ENCODE measurements at regions not wholly inside any gene's neighbourhood (a gene's known extent, or its start where the extent isn't known, plus 50 kb on each side); places are given as distances from the start of the nearest gene placed in this dataset.

- H3K27me3 ChIP-seq = no peaks in the 10 kb centered on the region
- H3K27ac ChIP-seq = no peak overlapping the region
- TF ChIP-seq, protein P1, sequence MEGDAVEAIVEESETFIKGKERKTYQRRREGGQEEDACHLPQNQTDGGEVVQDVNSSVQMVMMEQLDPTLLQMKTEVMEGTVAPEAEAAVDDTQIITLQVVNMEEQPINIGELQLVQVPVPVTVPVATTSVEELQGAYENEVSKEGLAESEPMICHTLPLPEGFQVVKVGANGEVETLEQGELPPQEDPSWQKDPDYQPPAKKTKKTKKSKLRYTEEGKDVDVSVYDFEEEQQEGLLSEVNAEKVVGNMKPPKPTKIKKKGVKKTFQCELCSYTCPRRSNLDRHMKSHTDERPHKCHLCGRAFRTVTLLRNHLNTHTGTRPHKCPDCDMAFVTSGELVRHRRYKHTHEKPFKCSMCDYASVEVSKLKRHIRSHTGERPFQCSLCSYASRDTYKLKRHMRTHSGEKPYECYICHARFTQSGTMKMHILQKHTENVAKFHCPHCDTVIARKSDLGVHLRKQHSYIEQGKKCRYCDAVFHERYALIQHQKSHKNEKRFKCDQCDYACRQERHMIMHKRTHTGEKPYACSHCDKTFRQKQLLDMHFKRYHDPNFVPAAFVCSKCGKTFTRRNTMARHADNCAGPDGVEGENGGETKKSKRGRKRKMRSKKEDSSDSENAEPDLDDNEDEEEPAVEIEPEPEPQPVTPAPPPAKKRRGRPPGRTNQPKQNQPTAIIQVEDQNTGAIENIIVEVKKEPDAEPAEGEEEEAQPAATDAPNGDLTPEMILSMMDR (IDR thresholded peaks at IDR 0.05) = no peak
- TF ChIP-seq POLR2AphosphoS5 (IDR thresholded peaks at IDR 0.05) (no peak), POLR2A (IDR thresholded peaks at IDR 0.05) (no peak), EP300 (IDR thresholded peaks at IDR 0.05) (no peak)
- H3K4me3 ChIP-seq = no peak overlapping the region
- H3K36me3 ChIP-seq = no peaks in the 10 kb centered on the region
- no peak for DNase-seq
- 81 to 92% methylated on average over 4 of the region's 4 CpGs for WGBS, 2 donors
- H3K4me1 ChIP-seq = no peaks in the 10 kb centered on the region
- ATAC-seq (ENCODE audit: low FRiP score in 2 of 2) = no peak
- peaks cover 0 to 7% (median 0%) of the 10 kb centered on the region in 4 donors for H3K9me3 ChIP-seq
Observed at GRCh38 chr3:158882445-158882844, 80.6 kb downstream of the MFSD1 start.

DNA sequence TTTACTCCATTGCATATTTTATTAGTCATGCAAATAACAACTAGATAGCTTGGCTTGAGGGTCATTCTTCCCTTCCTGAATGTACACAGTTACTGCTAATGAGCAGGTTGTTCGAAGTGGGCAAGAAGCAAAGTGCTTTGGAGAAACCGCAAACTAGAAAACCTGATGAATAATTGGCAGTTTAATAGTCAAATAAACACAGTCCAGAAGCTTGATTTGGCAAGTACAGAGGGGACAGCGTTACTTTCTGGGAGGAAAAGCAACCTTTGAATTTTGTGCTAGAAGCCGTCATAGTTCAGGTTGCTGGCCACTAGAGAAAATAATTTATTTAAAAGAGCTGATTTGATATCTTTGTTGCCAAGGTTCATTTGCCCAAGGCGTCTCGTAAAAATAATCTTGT is 94.9 kb downstream of the MFSD1 start:
- no peaks in the 10 kb centered on the region for H3K36me3 ChIP-seq
- no peak overlapping the region for H3K4me3 ChIP-seq
- WGBS, 2 donors = 77 to 80% methylated on average over 6 of the region's 6 CpGs
- H3K4me1 ChIP-seq = no peaks in the 10 kb centered on the region
- no peaks in the 10 kb centered on the region for H3K27me3 ChIP-seq
- ATAC-seq (ENCODE audit: low FRiP score in 2 of 2) = no peak
- no peak overlapping the region for H3K27ac ChIP-seq
- TF ChIP-seq POLR2A (IDR thresholded peaks at IDR 0.05) = no peak
- TF ChIP-seq, protein P1 (IDR thresholded peaks at IDR 0.05) = no peak
- TF ChIP-seq EP300 (IDR thresholded peaks at IDR 0.05) = no peak
- TF ChIP-seq POLR2AphosphoS5 (IDR thresholded peaks at IDR 0.05) = no peak
- no peaks in the 10 kb centered on the region for H3K9me3 ChIP-seq
- DNase-seq = no peak

GRCh38 chr3:158906749-158907148 is 104.9 kb downstream of the MFSD1 start:
- H3K27ac ChIP-seq = no peak overlapping the region
- no peak for DNase-seq
- no peaks in the 10 kb centered on the region for H3K9me3 ChIP-seq
- H3K4me3 ChIP-seq = no peak overlapping the region
- H3K4me1 ChIP-seq = no peaks in the 10 kb centered on the region
- no peak for ATAC-seq (ENCODE audit: low FRiP score in 2 of 2)
- 100% methylated on average over 1 of the region's 1 CpG for WGBS, 2 donors
- no peak for TF ChIP-seq POLR2AphosphoS5 (IDR thresholded peaks at IDR 0.05)
- TF ChIP-seq, protein P1 (IDR thresholded peaks at IDR 0.05) = no peak
- TF ChIP-seq EP300 (IDR thresholded peaks at IDR 0.05) = no peak
- TF ChIP-seq POLR2A (IDR thresholded peaks at IDR 0.05) = no peak
- H3K36me3 ChIP-seq = no peaks in the 10 kb centered on the region
- no peaks in the 10 kb centered on the region for H3K27me3 ChIP-seq

GRCh38 chr3:158908187-158908734 is 106.4 kb downstream of the MFSD1 start:
- no peaks in the 10 kb centered on the region for H3K27me3 ChIP-seq
- WGBS, 2 donors = 72 to 85% methylated on average over 2 of the region's 2 CpGs
- no peaks in the 10 kb centered on the region for H3K4me1 ChIP-seq
- no peaks in the 10 kb centered on the region for H3K9me3 ChIP-seq
- TF ChIP-seq POLR2AphosphoS5 (IDR thresholded peaks at IDR 0.05) (no peak), POLR2A (IDR thresholded peaks at IDR 0.05) (no peak), EP300 (IDR thresholded peaks at IDR 0.05) (no peak)
- TF ChIP-seq, protein P1 (IDR thresholded peaks at IDR 0.05) = no peak
- no peaks in the 10 kb centered on the region for H3K36me3 ChIP-seq
- H3K4me3 ChIP-seq = no peak overlapping the region
- no peak for DNase-seq
- ATAC-seq (ENCODE audit: low FRiP score in 2 of 2) = no peak
- no peak overlapping the region for H3K27ac ChIP-seq

- peak in 1 of 2 donors; percentile 54 for ATAC-seq (ENCODE audit: low FRiP score in 2 of 2)
- WGBS, 2 donors = 51 to 55% methylated on average over 2 of the region's 2 CpGs
- H3K36me3 ChIP-seq = no peaks in the 10 kb centered on the region
- no peak overlapping the region for H3K27ac ChIP-seq
- no peak for TF ChIP-seq POLR2A (IDR thresholded peaks at IDR 0.05)
- TF ChIP-seq POLR2AphosphoS5 (IDR thresholded peaks at IDR 0.05) = no peak
- no peak for TF ChIP-seq EP300 (IDR thresholded peaks at IDR 0.05)
- TF ChIP-seq, protein P1 (IDR thresholded peaks at IDR 0.05) = no peak
- DNase-seq = no peak
- H3K4me1 ChIP-seq = no peaks in the 10 kb centered on the region
- H3K27me3 ChIP-seq = no peaks in the 10 kb centered on the region
- no peaks in the 10 kb centered on the region for H3K9me3 ChIP-seq
- H3K4me3 ChIP-seq = no peak overlapping the region
Observed at GRCh38 chr3:158909870-158910269, 108.0 kb downstream of the MFSD1 start.
